ENCODE measurements at regions not wholly inside any gene's neighbourhood (a gene's known extent, or its start where the extent isn't known, plus 50 kb on each side); places are given as distances from the start of the nearest gene placed in this dataset.
A peak's percentile ranks its signal among the peaks of the same experiment; 100 is the strongest.

- H3K27ac ChIP-seq: peak overlapping the region; percentile 92
- TF ChIP-seq CTCF (IDR thresholded peaks at IDR 0.05): no peak
- H3K27me3 ChIP-seq: no peaks in the 10 kb centered on the region
- H3K4me3 ChIP-seq (ENCODE audit: low read depth in 1 of 2, low read length in 1 of 2): peak overlapping the region; percentile 41 to 42
- H3K36me3 ChIP-seq: no peaks in the 10 kb centered on the region
- H3K9me3 ChIP-seq: no peaks in the 10 kb centered on the region
- H3K4me1 ChIP-seq (ENCODE audit: control insufficient read depth in 1 of 2, insufficient read depth in 1 of 2, low read depth in 1 of 2, low read length in 1 of 2): peaks cover 59 to 64% of the 10 kb centered on the region in 2 experiments
These were observed 93.1 kb upstream of the HIF1A start for GRCh38 chr14:61602003-61602732.

GRCh38 chr14:61602733-61603077, 92.6 kb upstream of the HIF1A start:
- Histone ChIP-seq H3K27ac (peak overlapping the region; percentile 92), H3K27me3 (no peaks in the 10 kb centered on the region), H3K4me3 (ENCODE audit: low read depth in 1 of 2, low read length in 1 of 2) (peak overlapping the region; percentile 41 to 42), H3K9me3 (no peaks in the 10 kb centered on the region), H3K4me1 (ENCODE audit: control insufficient read depth in 1 of 2, insufficient read depth in 1 of 2, low read depth in 1 of 2, low read length in 1 of 2) (peaks cover 59 to 64% of the 10 kb centered on the region in 2 experiments), H3K36me3 (no peaks in the 10 kb centered on the region)
- TF ChIP-seq CTCF (IDR thresholded peaks at IDR 0.05): no peak

GRCh38 chr14:61603736-61604135, 91.6 kb upstream of the HIF1A start:
- TF ChIP-seq CTCF (IDR thresholded peaks at IDR 0.05): no peak
- Histone ChIP-seq H3K27ac (peak overlapping the region; percentile 92), H3K36me3 (no peaks in the 10 kb centered on the region), H3K9me3 (no peaks in the 10 kb centered on the region), H3K4me1 (ENCODE audit: control insufficient read depth in 1 of 2, insufficient read depth in 1 of 2, low read depth in 1 of 2, low read length in 1 of 2) (peaks cover 56 to 58% of the 10 kb centered on the region in 2 experiments), H3K4me3 (ENCODE audit: low read depth in 1 of 2, low read length in 1 of 2) (no peak overlapping the region), H3K27me3 (no peaks in the 10 kb centered on the region)

- Histone ChIP-seq H3K4me1 (ENCODE audit: control insufficient read depth in 1 of 2, insufficient read depth in 1 of 2, low read depth in 1 of 2, low read length in 1 of 2) (peaks cover 18 to 19% of the 10 kb centered on the region in 2 experiments), H3K4me3 (ENCODE audit: low read depth in 1 of 2, low read length in 1 of 2) (no peak overlapping the region), H3K27me3 (no peaks in the 10 kb centered on the region), H3K9me3 (no peaks in the 10 kb centered on the region), H3K27ac (no peak overlapping the region), H3K36me3 (no peaks in the 10 kb centered on the region)
- TF ChIP-seq CTCF (IDR thresholded peaks at IDR 0.05): no peak
These were observed 87.6 kb upstream of the HIF1A start for GRCh38 chr14:61607570-61608244.

- H3K36me3 ChIP-seq: no peaks in the 10 kb centered on the region
- no peak for TF ChIP-seq CTCF (IDR thresholded peaks at IDR 0.05)
- H3K27me3 ChIP-seq: no peaks in the 10 kb centered on the region
- H3K9me3 ChIP-seq: no peaks in the 10 kb centered on the region
- H3K4me1 ChIP-seq (ENCODE audit: control insufficient read depth in 1 of 2, insufficient read depth in 1 of 2, low read depth in 1 of 2, low read length in 1 of 2): peaks cover 10 to 11% of the 10 kb centered on the region in 2 experiments
- no peak overlapping the region for H3K27ac ChIP-seq
- H3K4me3 ChIP-seq (ENCODE audit: low read depth in 1 of 2, low read length in 1 of 2): no peak overlapping the region
These were observed 86.8 kb upstream of the HIF1A start for GRCh38 chr14:61608245-61609165.
